ENCODE measurements at regions not wholly inside any gene's neighbourhood (a gene's known extent, or its start where the extent isn't known, plus 50 kb on each side); places are given as distances from the start of the nearest gene placed in this dataset.

GRCh38 chr1:55503663-55504305 lies 288.6 kb upstream of the USP24 start:
- no peaks in the 10 kb centered on the region for H3K27me3 ChIP-seq (replicated peaks in 1 of 4; ENCODE audit: control insufficient read depth in 3 of 4, extremely low read depth in 1 of 4, insufficient read depth in 3 of 4, low read length in 3 of 4)
- H3K4me1 ChIP-seq (replicated peaks in 1 of 4; ENCODE audit: control insufficient read depth in 3 of 4, insufficient read depth in 4 of 4, low read length in 3 of 4) = no peaks in the 10 kb centered on the region
- no peak overlapping the region for H3K18ac ChIP-seq (ENCODE audit: extremely low read depth, low read length)
- no peaks in the 10 kb centered on the region for H3K9me3 ChIP-seq (ENCODE audit: insufficient read depth in 2 of 2, low read depth in 1 of 2, low read length in 1 of 2)
- no peak overlapping the region for H3K4me2 ChIP-seq (ENCODE audit: insufficient read depth in 1 of 2, low read depth in 2 of 2, low read length in 2 of 2)
- no peak overlapping the region for H3K23ac ChIP-seq (ENCODE audit: insufficient read length)
- H2BK5ac ChIP-seq (ENCODE audit: low read depth, low read length) = no peak overlapping the region
- WGBS, 2 experiments (ENCODE audit: extremely low coverage in 1 of 2, insufficient coverage in 1 of 2, insufficient read length in 1 of 2, insufficient replicate concordance in 2 of 2, low coverage in 1 of 2, low lambda C conversion rate in 2 of 2, missing lambda C conversion rate in 1 of 2) = 86% methylated on average over 2 of the region's 2 CpGs; no CpG with 5 or more reads in 1 of the 2 experiments
- ChIA-PET CTCF (ENCODE audit: partially characterized antibody) (no interaction called here), POLR2A (ENCODE audit: partially characterized antibody) (no interaction called here)
- H3K23me2 ChIP-seq (ENCODE audit: low read depth, low read length) = no peaks in the 10 kb centered on the region; the same call in 1 of the 2 replicates
- no peaks in the 10 kb centered on the region for H3K36me3 ChIP-seq (ENCODE audit: control insufficient read depth in 2 of 4, insufficient read depth in 4 of 4, low read length in 3 of 4)
- H3K79me2 ChIP-seq (ENCODE audit: control insufficient read depth in 1 of 2, insufficient read depth in 2 of 2, low read length in 2 of 2) = no peaks in the 10 kb centered on the region
- no peak overlapping the region for H2AFZ ChIP-seq (ENCODE audit: low read length)
- no peak overlapping the region for H3K4ac ChIP-seq (replicated peaks; ENCODE audit: insufficient read length, low read depth, low read length)
- DNase-seq (ENCODE audit: low read depth in 1 of 2, low spot score in 2 of 2) = no peak
- no peak overlapping the region for H4K5ac ChIP-seq (ENCODE audit: insufficient read length, low read depth, low read length)
- H2AK5ac ChIP-seq (ENCODE audit: low read depth, low read length) = no peak overlapping the region
- no peak overlapping the region for H3K14ac ChIP-seq (ENCODE audit: insufficient read length)
- H3K56ac ChIP-seq (replicated peaks; ENCODE audit: insufficient read length, low read depth, low read length) = no peak overlapping the region
- no peak overlapping the region for H3K9ac ChIP-seq (replicated peaks in 1 of 4; ENCODE audit: extremely low read depth in 1 of 4, low read depth in 3 of 4, low read length in 3 of 4)
- no peaks in the 10 kb centered on the region for H4K20me1 ChIP-seq (replicated peaks in 1 of 2; ENCODE audit: control insufficient read depth in 1 of 2, insufficient read depth in 2 of 2, low read length in 2 of 2)
- H4K8ac ChIP-seq (ENCODE audit: extremely low read depth, insufficient read depth, low read length) = no peak overlapping the region
- no peak overlapping the region for H3K4me3 ChIP-seq (ENCODE audit: extremely low read depth in 1 of 4, insufficient read depth in 2 of 4, low read depth in 3 of 4, low read length in 4 of 4)
- no peak for TF ChIP-seq CTCF (IDR thresholded peaks at IDR 0.05; ENCODE audit: control extremely low read depth in 1 of 3, insufficient read depth in 1 of 3, low read depth in 1 of 3, low read length in 3 of 3)
- no peak for TF ChIP-seq POLR2AphosphoS5 (IDR thresholded peaks at IDR 0.05; ENCODE audit: low read depth, low read length)
- TF ChIP-seq ATF2 (IDR thresholded peaks at IDR 0.05; ENCODE audit: low read length) = no peak
- TF ChIP-seq ASH2L (IDR thresholded peaks at IDR 0.05; ENCODE audit: low read length) = no peak
- TF ChIP-seq ATF3 (IDR thresholded peaks at IDR 0.05; ENCODE audit: insufficient read depth, low read depth, low read length) = no peak
- no peak for TF ChIP-seq CHD1 (IDR thresholded peaks at IDR 0.05; ENCODE audit: low read depth, low read length)
- H2BK20ac ChIP-seq (ENCODE audit: low read length) = no peak overlapping the region
- H3K79me1 ChIP-seq (ENCODE audit: low read depth, low read length) = no peaks in the 10 kb centered on the region
- H2BK12ac ChIP-seq (ENCODE audit: low read depth, low read length) = no peak overlapping the region
- H2BK120ac ChIP-seq (replicated peaks; ENCODE audit: low read depth, low read length) = no peak overlapping the region
- H3K27ac ChIP-seq (ENCODE audit: low read depth, low read length) = no peak overlapping the region
- no peak overlapping the region for H4K91ac ChIP-seq (replicated peaks; ENCODE audit: insufficient read length, low read length)
- no peak for FAIRE-seq
- H2BK15ac ChIP-seq (ENCODE audit: low read length) = no peak overlapping the region
